Tibial nerve (tissue), 4 donors: ENCODE measurements at regions not wholly inside any gene's neighbourhood (a gene's known extent, or its start where the extent isn't known, plus 50 kb on each side); places are given as distances from the start of the nearest gene placed in this dataset.

Experiments used
- DNase-seq, 2 donors: peaks; one replicate each; pipeline ENCODE4 v3.0.0-alpha.2; 2019; ENCODE audit warnings: low spot score in 2 of 2
- H3K27ac ChIP-seq, 4 donors: fragments of 200-600 bp; sonication (generic) in 3 of 4; one replicate each; pipeline ENCODE4 v1.5.1; 2017 to 2019; ENCODE audit warnings: mild to moderate bottlenecking in 1 of 4
- H3K27me3 ChIP-seq, 2 donors: fragments of 200-600 bp; sonication (generic) in 1 of 2; one replicate each; pipeline versions ENCODE4 v1.5.1 to v1.6.0; 2017 to 2019
- H3K36me3 ChIP-seq, 3 donors: fragments of 200-600 bp; sonication (generic); one replicate each; pipeline ENCODE4 v1.5.1; 2018 to 2019
- H3K4me1 ChIP-seq, 4 donors: fragments of 200-600 bp; sonication (generic) in 3 of 4; one replicate each; pipeline ENCODE4 v1.5.1; 2017 to 2019
- H3K4me3 ChIP-seq, 4 donors: fragments of 200-600 bp; sonication (generic) in 3 of 4; one replicate each; pipeline ENCODE4 v1.5.1; 2017 to 2019; ENCODE audit warnings: mild to moderate bottlenecking in 1 of 4, moderate library complexity in 1 of 4
- H3K9me3 ChIP-seq, 4 donors: fragments of 200-600 bp; sonication (generic) in 3 of 4; one replicate each; pipeline ENCODE4 v1.5.1; 2017 to 2019
- CTCF ChIP-seq, 5 experiments: fragments of 200-600 bp in 3 of 5; fragments of 450-650 bp in 2 of 5; sonication (generic) in 3 of 5; IDR thresholded peaks; one replicate each; pipeline ENCODE4 v1.5.1; 2016 to 2019; ENCODE audit warnings: antibody characterized with exemption in 5 of 5, mild to moderate bottlenecking in 3 of 5, moderate library complexity in 2 of 5
- EP300 ChIP-seq, 2 donors: sonication (generic); formaldehyde crosslinking; IDR thresholded peaks; one replicate each; pipeline ENCODE4 v1.6.1; 2017; ENCODE audit warnings: antibody characterized with exemption in 2 of 2, mild to moderate bottlenecking in 1 of 2
- POLR2A ChIP-seq, 2 donors: fragments of 450-650 bp; IDR thresholded peaks; one replicate each; pipeline ENCODE4 v1.6.1; 2017; ENCODE audit warnings: antibody characterized with exemption in 2 of 2, mild to moderate bottlenecking in 2 of 2, moderate library complexity in 2 of 2
- WGBS, 2 donors: methylation state at CpG; one replicate each; pipeline ENCODE4 v1.1.5; 2018; 5-methylcytosine and 5-hydroxymethylcytosine counted together

- no peak overlapping the region for H3K27ac ChIP-seq
- no peaks in the 10 kb centered on the region for H3K36me3 ChIP-seq
- H3K4me1 ChIP-seq: no peaks in the 10 kb centered on the region
- no peak overlapping the region for H3K4me3 ChIP-seq
- no peaks in the 10 kb centered on the region for H3K9me3 ChIP-seq
- no peak for TF ChIP-seq POLR2A (IDR thresholded peaks at IDR 0.05)
- no peak for TF ChIP-seq EP300 (IDR thresholded peaks at IDR 0.05)
- no peak for TF ChIP-seq CTCF (IDR thresholded peaks at IDR 0.05)
- DNase-seq: no peak
- no peaks in the 10 kb centered on the region for H3K27me3 ChIP-seq
- 73 to 87% methylated on average over 2 of the region's 2 CpGs for WGBS, 2 donors
Measured at GRCh38 chr13:106173346-106173745, 362.1 kb downstream of the EFNB2 start.

GRCh38 chr13:106172176-106172905 lies 363.1 kb downstream of the EFNB2 start:
- 69% methylated on average over 5 of the region's 5 CpGs for WGBS, 2 donors
- no peak overlapping the region for H3K27ac ChIP-seq
- TF ChIP-seq CTCF (IDR thresholded peaks at IDR 0.05) (no peak), POLR2A (IDR thresholded peaks at IDR 0.05) (no peak), EP300 (IDR thresholded peaks at IDR 0.05) (no peak)

GRCh38 chr13:106163426-106163825 lies 372.0 kb downstream of the EFNB2 start:
- TF ChIP-seq CTCF (IDR thresholded peaks at IDR 0.05): no peak
- no peak for TF ChIP-seq EP300 (IDR thresholded peaks at IDR 0.05)
- Histone ChIP-seq H3K4me1 (peaks cover 0 to 14% (median 0%) of the 10 kb centered on the region in 4 donors), H3K36me3 (no peaks in the 10 kb centered on the region), H3K27ac (no peak overlapping the region), H3K4me3 (no peak overlapping the region), H3K27me3 (no peaks in the 10 kb centered on the region), H3K9me3 (no peaks in the 10 kb centered on the region)
- no peak for DNase-seq
- 91 to 94% methylated on average over 3 of the region's 3 CpGs for WGBS, 2 donors

More at GRCh38 chr13:106172176-106172905, 363.1 kb downstream of the EFNB2 start:
- H3K36me3 ChIP-seq: no peaks in the 10 kb centered on the region
- DNase-seq: no peak
- no peak overlapping the region for H3K4me3 ChIP-seq
- no peaks in the 10 kb centered on the region for H3K9me3 ChIP-seq
- no peaks in the 10 kb centered on the region for H3K27me3 ChIP-seq
- no peaks in the 10 kb centered on the region for H3K4me1 ChIP-seq

- no peak overlapping the region for H3K4me3 ChIP-seq
- TF ChIP-seq POLR2A (IDR thresholded peaks at IDR 0.05): no peak
- TF ChIP-seq CTCF (IDR thresholded peaks at IDR 0.05): no peak
- no peak for TF ChIP-seq EP300 (IDR thresholded peaks at IDR 0.05)
- no peak overlapping the region for H3K27ac ChIP-seq
- WGBS, 2 donors: 31 to 32% methylated on average over 3 of the region's 3 CpGs
- H3K36me3 ChIP-seq: no peaks in the 10 kb centered on the region
- no peak for DNase-seq
- H3K9me3 ChIP-seq: no peaks in the 10 kb centered on the region
- H3K27me3 ChIP-seq: no peaks in the 10 kb centered on the region
- peaks cover 0 to 14% (median 0%) of the 10 kb centered on the region in 4 donors for H3K4me1 ChIP-seq
Measured at GRCh38 chr13:106161146-106161545, 374.3 kb downstream of the EFNB2 start.

GRCh38 chr13:106159295-106160195 lies 375.9 kb downstream of the EFNB2 start:
- no peaks in the 10 kb centered on the region for H3K27me3 ChIP-seq
- no peak for TF ChIP-seq EP300 (IDR thresholded peaks at IDR 0.05)
- no peak for TF ChIP-seq CTCF (IDR thresholded peaks at IDR 0.05)
- TF ChIP-seq POLR2A (IDR thresholded peaks at IDR 0.05): no peak
- no peaks in the 10 kb centered on the region for H3K36me3 ChIP-seq
- H3K4me1 ChIP-seq: peaks cover 0 to 14% (median 0%) of the 10 kb centered on the region in 4 donors
- no peak overlapping the region for H3K27ac ChIP-seq
- DNase-seq: no peak
- WGBS, 2 donors: 73 to 76% methylated on average over 20 of the region's 20 CpGs
- H3K4me3 ChIP-seq: no peak overlapping the region
- no peaks in the 10 kb centered on the region for H3K9me3 ChIP-seq
